ENCODE measurements at regions not wholly inside any gene's neighbourhood (a gene's known extent, or its start where the extent isn't known, plus 50 kb on each side); places are given as distances from the start of the nearest gene placed in this dataset.

- H3K4me3 ChIP-seq (ENCODE audit: control insufficient read depth, low read depth, low read length) = no peak overlapping the region
- TF ChIP-seq CTCF (IDR thresholded peaks at IDR 0.05; ENCODE audit: control insufficient read depth, insufficient read depth, low read depth, low read length, missing control alignments) = no peak
- no peak for DNase-seq (ENCODE audit: low read depth)
These were observed 357.5 kb downstream of the CAAP1 start for GRCh38 chr9:26535151-26535550.

- no peak for TF ChIP-seq CTCF (IDR thresholded peaks at IDR 0.05; ENCODE audit: control insufficient read depth, insufficient read depth, low read depth, low read length, missing control alignments)
- DNase-seq (ENCODE audit: low read depth) = no peak
- no peak overlapping the region for H3K4me3 ChIP-seq (ENCODE audit: control insufficient read depth, low read depth, low read length)
These were observed 361.8 kb downstream of the CAAP1 start for GRCh38 chr9:26530841-26531240.

GRCh38 chr9:26527931-26528330 lies 364.7 kb downstream of the CAAP1 start:
- no peak overlapping the region for H3K4me3 ChIP-seq (ENCODE audit: control insufficient read depth, low read depth, low read length)
- DNase-seq (ENCODE audit: low read depth) = no peak
- TF ChIP-seq CTCF (IDR thresholded peaks at IDR 0.05; ENCODE audit: control insufficient read depth, insufficient read depth, low read depth, low read length, missing control alignments) = no peak

- no peak for TF ChIP-seq CTCF (IDR thresholded peaks at IDR 0.05; ENCODE audit: control insufficient read depth, insufficient read depth, low read depth, low read length, missing control alignments)
- no peak for DNase-seq (ENCODE audit: low read depth)
- no peak overlapping the region for H3K4me3 ChIP-seq (ENCODE audit: control insufficient read depth, low read depth, low read length)
These were observed 368.3 kb downstream of the CAAP1 start for GRCh38 chr9:26524267-26524666.

GRCh38 chr9:26523577-26523976 lies 369.0 kb downstream of the CAAP1 start:
- H3K4me3 ChIP-seq (ENCODE audit: control insufficient read depth, low read depth, low read length) = no peak overlapping the region
- no peak for TF ChIP-seq CTCF (IDR thresholded peaks at IDR 0.05; ENCODE audit: control insufficient read depth, insufficient read depth, low read depth, low read length, missing control alignments)
- no peak for DNase-seq (ENCODE audit: low read depth)

- TF ChIP-seq CTCF (IDR thresholded peaks at IDR 0.05; ENCODE audit: control insufficient read depth, insufficient read depth, low read depth, low read length, missing control alignments) = no peak
- DNase-seq (ENCODE audit: low read depth) = no peak
- H3K4me3 ChIP-seq (ENCODE audit: control insufficient read depth, low read depth, low read length) = no peak overlapping the region
These were observed 372.5 kb downstream of the CAAP1 start for GRCh38 chr9:26520141-26520540.

GRCh38 chr9:26516773-26517343 lies 375.7 kb downstream of the CAAP1 start:
- no peak for DNase-seq (ENCODE audit: low read depth)
- no peak overlapping the region for H3K4me3 ChIP-seq (ENCODE audit: control insufficient read depth, low read depth, low read length)
- no peak for TF ChIP-seq CTCF (IDR thresholded peaks at IDR 0.05; ENCODE audit: control insufficient read depth, insufficient read depth, low read depth, low read length, missing control alignments)

Data from AG09309 (cell line).